HG03280 (cell line): ENCODE measurements at regions not wholly inside any gene's neighbourhood (a gene's known extent, or its start where the extent isn't known, plus 50 kb on each side); places are given as distances from the start of the nearest gene placed in this dataset.

ENCODE experiments used
- ATAC-seq: cut with Tn5 transposase; IDR thresholded peaks from one replicate; pipeline ENCODE4 v1.9.1; 2021; ENCODE audit warnings: mild to moderate bottlenecking, moderate library complexity; ENCODE audit not compliant: unreplicated experiment

DNA sequence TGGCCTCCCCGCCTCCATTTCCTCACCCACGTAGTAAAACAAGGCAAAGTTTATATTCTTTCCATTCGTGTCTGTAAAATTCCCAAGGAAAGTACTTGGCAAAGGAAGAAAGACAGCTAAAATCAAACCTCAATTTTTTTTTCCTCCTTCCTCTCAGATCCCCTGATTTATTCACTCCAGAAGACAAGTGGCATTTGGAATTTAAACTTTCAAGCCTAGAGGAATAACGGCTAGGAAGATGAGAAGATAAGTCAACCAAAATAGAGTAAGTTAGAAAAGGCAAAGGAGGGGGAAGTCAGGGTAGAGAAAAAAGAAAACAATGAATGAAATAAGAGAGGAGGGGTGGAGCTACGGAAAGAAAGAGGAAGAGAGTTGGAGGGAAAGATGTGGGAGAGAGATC is 198.9 kb upstream of the PIK3C3 start:
- ATAC-seq, result no peak

DNA sequence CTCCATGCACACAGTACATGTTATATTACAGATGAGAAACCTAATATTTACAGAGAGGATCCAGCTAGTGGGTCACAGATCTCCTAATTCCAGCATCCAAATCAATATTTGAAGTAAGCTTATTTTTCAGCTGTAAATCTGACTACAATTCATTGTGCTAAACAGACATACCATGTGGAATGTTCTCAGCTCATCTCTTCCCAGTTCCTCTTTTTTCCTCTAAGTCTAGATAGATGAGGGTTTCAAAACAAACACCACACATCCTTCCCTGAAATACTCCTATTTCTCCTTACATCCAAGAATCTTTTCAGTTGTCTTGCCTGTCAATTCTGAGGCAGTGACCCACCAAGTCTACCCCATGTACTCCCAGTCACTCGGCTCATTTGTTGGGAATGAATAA is 200.7 kb upstream of the PIK3C3 start:
- ATAC-seq, result no peak

DNA sequence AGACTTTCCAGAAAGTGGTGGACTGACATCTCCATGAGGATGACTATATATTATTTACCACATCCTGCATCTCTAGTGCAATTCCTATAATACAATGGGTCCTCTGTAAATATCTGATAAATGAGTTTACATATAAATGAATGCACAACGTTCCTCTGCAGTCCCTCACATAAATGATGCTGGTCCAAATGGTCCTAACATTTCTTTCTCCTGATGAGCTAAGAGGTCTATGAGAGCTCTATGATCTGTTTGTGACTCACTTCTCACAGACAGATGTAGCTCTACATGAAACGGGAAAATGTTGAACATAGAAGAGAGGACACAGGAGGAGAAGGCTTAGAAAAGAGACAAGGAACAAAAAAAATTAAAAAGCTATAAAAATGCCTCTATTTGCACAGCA is 201.2 kb upstream of the PIK3C3 start:
- ATAC-seq, result no peak

DNA sequence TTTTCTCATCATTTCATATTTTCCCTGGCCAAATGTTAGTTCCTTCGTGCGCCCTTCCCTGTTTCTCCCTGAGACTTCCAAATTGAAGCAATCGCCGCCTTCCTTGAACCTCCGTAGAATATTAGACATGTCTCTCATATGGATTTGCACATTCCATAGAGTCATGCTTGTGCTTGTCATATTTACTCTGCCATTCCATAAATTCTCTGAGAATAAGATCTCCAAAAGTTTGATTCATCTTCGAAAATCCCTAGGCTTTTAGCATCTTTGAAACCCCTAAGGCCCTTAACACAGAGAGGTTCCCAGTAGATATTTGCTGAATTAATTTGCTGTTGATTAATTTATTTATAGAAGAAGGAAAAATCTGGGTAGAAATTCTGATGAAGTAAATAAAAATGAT is 202.2 kb upstream of the PIK3C3 start:
- ATAC-seq, result no peak

DNA sequence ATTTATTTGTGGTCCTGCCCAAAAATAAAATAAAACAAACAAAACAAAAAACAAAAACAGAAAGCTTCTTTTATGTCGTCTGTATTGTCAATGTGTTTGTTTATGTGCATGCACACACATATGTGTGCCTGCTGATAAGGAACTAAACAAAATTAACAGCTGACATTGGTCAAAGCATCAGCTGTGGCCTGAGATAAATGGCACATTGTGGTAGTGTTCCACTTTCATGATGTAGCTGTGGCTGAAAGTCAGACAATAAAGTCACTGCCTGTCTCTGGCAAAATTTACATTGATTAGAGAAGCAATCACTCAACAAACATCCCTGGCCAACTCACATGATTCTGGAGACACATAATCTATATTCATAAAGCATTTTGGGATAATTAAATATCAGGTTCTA is 203.4 kb upstream of the PIK3C3 start:
- no peak for ATAC-seq

DNA sequence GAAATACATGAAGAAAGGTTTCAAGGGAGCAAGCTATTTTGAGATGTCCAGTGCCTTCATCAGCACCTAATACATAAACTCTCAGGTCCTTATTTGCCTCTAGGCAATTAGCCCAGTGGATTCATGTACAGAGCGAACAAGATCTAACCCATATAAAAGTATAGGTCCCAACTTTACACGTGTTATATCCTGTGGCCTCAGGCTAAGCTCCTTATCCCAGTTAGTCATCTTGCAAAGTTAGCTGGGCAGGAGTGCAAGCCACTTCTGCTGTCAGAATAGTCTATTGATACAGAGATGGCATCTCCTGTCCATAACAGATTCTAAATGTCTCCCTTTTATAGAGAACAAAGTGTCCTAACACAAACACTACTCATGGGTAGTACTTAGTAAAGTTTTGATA is 203.9 kb upstream of the PIK3C3 start:
- ATAC-seq, result no peak

DNA sequence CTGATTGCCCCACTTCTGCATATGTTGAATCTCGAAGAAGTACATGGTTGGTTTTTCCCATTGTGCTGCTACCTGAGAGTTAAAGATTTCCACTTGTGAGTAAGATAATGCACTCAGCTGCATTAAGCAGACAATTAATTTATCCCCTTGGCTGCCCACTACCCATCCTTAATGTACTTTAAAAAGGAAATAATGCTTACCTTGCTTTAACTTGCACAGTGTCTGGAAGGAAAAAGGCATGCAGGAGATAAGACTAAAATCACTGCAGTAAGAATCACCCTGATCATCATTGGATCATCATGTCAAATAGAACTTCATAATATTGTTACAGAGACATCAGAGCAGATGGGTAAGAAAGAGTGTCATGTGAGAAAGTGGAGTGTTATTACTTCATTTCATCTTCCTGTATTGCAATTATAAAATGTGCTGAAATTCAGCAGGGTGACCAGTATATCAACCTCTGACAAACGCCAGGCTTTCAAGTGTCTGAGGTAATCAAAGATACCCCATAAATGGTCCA is 207.3 kb upstream of the PIK3C3 start:
- ATAC-seq, result no peak

DNA sequence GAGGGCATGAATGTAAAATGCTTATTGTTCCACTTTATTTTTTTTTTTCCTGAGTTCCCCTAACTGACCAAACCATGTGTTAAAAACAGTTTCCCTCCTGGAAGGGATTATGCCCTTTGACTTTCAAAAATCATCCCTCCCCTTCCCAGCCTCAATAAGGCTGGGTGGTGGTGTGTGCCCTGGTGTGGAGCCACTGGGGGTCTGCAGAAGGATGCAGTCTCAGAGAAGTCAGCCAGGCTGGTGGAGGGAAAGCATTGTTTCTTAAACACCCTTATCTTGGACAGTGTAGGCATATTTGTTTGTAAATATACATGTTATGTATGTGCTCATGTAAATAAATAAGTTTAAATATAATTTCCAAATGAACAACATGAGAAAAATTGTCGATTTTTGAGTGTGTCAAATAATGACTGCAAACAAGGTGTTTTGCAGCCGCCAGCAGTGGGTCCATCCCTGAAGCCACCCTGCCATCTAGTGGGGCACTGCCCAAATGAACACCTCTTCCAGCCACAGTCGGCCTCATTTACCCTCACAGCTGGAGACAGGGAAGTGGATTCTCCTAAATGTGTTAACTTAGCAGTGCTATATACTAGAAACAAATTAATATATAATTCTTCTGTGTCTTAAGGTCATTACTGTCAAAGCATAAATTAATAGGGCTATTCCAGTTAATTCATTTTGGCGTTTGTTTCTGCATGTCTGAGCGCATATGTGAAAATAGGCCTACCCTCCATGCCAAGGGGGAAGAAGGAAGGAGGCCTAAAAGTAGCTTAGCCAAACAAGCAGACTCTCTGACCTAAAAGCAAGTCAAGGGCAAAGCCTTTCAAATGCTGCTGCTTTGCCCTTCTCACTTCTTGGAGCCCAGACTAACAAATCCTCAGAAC is 209.6 kb upstream of the PIK3C3 start:
- no peak for ATAC-seq

DNA sequence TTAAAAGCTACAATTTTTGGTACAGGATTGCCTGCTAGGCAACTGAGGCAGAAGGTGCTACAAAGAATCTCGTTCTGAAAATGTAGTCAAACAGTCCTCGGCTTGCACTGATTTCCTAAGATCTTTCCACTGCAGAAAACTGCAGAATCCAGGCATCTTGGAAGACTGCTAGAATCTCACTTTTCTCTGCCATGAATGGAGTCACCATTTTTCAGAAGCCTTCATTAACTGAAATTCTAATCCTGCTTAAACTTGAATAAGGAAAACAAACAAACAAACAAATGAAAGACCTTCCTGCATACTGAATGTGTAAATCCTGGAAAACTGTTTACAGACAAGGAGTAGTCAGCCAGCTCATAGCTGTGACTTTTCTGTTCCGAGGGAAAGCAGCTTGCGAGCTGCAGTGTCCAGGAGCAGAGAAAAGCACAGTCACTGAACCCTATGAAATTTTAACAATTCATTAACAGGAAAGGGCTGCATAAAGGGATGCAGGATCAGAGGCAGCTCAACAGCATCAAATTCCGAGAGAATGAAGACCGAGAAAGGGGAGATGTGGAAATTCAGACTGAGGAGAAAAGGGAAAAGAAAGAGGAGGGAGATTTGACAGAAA is 210.5 kb upstream of the PIK3C3 start:
- ATAC-seq, result no peak

DNA sequence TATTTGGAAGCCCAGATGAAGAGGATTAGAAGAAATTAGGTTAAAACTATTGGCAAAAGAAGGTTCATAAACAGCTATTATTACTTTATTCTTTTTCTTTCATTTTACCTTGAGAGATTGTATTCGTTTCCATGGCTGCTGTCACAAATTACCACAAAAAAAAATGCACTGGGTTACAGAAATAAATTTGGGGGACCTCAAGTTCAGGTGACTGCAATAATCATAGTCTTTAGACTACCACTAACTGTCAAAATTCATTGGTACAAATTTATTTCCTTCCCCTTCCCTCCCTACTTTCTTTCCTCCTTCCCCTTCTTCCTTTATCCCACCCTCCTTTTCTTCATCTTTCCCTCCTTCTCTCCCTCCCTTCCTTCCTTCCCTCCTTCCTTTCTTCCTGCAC is 217.8 kb upstream of the PIK3C3 start:
- ATAC-seq, result no peak

DNA sequence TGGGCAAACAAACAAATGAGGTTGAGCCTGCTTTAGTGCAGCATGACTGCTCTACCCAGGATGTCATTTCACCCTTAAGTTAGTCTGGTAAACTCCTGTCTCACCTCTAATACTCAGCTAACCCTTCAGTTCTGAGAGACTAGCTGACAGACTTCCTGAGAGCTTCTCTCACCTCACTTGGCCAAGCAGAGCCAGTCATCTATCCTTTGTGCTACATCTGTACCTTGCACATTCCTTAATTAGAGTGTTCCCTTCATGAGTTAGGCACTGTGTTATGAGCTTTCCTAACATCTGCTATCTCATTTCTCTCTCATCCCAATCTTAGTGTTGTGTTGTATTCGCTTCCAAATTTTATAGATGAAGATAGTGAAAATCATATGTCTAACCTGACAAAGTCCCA is 220.1 kb upstream of the PIK3C3 start:
- no peak for ATAC-seq

DNA sequence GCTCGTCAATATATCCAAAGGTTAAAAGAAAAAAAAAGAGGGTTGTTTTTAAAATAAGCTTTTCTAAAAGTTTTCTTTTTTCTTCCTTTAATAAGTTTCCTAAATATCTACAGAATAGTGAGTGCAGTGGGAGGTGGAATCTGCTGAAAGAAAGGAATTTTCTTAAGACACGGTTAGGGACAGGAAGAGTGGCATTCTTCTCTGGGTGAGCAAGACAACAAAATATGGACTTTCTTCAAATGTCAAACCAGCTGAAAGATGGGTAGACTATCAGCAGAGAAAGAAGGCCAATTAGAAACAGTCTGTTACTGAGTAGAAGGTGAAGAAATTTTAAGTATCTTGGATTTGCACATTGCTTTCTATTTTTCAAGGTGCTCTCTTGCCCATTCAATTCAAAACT is 222.7 kb upstream of the PIK3C3 start:
- ATAC-seq, result no peak

DNA sequence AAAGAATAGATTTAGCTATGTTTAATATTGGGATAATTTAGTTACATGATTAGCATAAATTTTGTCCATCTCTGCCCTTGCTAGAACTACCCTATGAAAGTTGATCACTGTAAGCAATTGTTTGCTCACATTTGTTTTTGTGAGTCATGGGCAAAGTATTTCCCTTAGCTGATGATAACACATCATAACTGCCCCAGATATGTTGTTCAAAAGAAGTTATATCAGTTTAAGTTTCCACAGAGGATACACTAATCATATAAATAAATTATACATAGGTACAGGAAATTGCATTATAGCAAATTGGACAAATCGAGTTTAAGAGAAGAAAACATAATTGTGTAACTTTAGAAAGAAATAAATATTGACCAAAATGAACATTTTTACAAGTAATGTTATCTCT is 223.2 kb upstream of the PIK3C3 start:
- ATAC-seq, result no peak

DNA sequence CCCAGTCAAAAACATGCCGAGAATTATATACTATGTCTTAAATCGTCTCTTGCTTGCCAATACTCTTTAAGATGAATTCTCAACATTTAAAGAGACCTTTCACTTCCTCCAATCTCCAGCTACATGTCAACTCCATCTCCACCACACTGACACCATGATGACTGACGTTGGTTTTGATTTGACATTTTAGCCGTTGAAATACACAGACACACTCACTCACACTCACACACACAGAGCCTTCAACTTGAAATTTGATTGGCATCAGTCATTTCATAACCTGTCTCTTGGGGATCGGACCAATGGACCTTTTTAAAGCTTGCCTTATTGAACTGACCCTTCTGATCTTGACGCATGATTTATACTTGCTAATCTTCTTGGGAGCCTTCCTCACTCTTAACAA is 230.8 kb upstream of the PIK3C3 start:
- ATAC-seq, result no peak

DNA sequence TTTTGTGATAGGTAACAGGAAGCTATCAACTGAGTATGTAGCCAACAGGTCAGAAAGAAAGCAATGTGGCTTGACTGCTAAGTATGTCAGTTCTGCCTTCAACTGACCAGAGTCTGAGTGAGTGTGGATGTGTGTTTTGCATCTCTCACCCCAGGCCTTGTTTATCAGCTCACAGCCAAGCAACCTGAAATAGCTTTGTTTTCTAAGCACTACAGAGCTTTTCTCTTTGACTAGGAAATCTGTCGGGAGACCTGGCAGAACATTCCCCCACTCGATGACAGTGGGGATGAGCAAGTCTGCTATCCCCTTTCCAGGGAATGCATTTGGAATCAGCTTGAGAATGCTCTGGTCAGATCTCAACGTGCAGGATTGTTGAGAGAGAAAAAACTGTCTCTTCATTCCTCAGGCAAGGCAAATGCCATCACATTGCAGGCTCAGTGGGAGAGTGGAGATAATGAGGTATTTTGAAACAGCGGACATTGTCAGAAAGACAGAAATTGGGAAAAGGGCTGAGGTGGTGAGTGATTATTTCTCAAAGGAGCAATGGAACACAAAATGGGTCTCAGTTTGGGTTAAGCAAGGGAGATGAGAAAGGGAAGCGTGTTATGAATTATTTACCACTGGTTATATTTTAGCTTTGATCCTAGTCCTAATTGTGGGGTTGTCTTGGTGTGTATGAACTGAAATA is 233.8 kb upstream of the PIK3C3 start:
- no peak for ATAC-seq

DNA sequence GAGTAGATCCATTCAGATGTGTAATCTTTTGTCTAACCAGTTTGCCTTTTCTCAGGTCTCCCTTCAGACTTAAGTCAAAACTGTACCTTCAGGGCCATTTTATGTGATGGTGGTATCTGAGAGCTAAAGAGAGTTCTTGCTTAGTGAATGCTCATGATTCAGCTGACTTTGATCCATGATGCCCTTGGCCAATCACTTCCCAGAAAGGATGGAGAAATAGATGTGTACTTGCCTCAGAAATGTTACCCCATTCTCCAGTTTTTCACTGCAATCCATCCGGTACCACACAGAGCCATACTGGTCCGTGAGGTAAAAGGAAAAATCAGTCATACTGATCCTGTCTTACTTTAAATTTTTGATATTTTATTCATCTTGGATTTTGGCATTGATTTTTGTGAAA is 234.8 kb upstream of the PIK3C3 start:
- no peak for ATAC-seq

DNA sequence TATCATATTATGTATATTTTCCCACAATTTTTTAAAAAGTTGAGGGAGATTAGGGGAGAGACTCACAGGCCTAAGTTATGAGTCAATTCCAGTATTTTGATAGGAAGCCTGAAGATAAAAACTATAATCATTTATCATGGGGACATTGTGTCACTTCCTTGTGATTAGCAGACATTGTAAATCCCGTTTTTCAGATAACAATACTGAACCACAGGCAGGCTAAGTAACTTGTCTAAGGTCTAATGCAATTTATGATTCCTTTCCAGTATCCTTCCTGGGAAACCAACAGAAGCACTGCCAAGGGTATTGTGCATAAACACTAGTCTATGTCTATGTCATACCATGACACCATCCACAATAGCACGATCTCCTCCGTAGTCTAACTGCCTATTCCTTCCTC is 235.2 kb upstream of the PIK3C3 start:
- ATAC-seq, result no peak

DNA sequence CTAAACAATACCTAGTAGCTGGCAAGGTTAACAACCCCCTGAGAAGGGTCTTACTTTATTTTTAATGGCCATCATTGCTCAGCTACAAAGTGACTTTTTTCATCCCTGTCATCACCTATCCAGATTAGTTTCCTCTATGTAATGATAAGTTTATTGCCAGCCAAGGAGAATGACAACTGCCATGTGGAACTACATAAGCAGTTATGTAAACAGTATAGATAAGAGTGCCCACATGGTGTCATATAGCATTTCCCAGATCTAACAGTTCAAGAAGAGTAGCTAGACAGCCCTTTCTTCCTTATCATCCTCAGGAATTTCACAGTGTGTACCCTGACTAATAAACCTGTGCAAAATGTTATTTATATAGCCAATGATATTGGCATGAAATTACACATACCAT is 240.2 kb upstream of the PIK3C3 start:
- no peak for ATAC-seq

DNA sequence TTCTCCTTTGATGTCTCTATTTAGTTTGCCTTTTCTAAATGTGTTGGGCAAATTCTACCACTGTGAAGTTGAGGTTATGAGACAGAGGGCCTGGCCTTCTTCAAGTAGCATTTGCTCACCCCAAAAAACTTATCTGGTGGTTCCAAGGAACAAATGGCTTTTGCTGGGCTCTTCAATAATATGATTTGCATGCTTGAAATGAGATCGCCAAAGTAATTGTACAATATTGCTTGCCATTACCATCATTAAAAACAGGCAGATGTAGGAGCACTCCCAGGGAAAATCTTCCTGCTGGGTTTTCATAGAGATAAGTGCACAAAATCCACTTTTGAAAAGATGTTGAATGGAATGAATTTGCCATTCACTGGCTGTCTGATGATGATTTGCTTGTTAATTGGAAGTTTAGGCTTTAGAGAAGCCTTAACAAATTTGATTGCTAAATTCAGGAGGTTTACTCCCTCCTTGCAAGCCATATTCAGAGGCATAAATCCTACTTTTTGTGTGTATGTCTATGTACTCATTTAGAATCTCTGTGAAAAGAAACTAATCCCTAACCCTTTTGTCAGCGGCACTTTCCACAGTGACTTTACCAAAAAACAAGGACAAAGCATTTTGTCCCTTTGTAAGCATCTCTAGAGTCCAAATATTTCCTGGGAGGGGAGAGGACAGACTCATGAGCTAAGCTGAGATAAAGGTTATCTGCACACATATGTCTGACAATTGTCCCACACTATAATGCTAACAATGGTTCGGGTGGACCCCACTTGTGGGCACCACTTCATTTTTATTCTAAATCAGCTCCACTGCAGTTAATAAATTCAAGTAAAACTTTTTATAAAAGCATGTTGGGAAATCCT is 240.8 kb upstream of the PIK3C3 start:
- no peak for ATAC-seq

DNA sequence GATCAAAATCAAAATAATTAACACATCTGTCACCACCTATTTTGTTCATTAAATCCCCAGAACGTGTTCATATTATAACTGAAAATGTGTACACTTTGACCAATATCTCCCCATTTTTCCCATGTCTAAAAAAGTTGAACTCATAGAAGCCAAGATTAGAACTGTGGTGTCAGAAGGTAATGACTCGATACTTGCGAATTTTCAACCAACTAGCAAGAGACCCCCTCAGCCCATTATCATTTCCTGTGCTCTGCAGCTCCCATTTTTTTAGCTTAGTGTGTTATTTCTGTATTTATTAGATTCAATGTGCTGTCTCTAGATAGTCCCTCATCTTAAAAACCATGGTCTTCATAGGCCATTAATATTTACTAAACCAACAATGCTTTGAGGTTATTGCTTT is 248.7 kb upstream of the PIK3C3 start:
- no peak for ATAC-seq
